ENCODE measurements at regions not wholly inside any gene's neighbourhood (a gene's known extent, or its start where the extent isn't known, plus 50 kb on each side); places are given as distances from the start of the nearest gene placed in this dataset.

DNA sequence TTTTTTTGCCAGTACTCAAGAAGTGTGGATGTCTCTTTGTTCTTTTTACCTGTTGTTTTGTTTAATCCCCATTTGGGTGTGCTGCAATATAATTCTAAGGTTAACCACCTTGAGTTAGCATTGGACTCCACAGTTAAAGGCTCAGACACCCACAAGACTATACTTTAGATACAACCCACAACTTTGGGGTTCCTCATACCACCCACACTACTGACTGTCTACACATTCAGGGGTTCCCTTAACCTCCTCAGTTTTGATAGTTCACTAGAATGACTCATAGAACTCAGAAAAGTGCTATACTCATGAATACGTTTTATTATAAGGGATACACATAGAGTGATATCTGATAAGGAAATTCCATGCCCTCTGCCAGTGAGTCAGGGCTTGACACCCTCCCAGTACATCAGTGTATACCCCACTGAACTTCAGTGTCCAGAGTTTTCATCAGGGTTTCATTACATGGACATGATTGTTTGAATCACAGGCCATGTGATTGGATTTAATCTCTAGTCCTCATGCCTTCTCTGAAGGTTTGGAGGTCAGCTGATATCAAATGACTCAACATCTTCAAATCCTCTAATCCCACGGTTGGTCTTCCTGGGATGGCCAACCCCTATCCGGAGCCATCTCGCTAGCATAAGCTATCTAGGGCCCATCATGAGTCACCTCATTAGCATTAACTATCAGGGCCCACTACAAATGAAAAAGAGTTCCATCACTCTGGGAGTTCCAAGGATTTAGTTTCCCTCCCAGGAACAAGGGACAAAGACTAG is 357.7 kb upstream of the EMCN start:
- TF ChIP-seq CTCF (IDR thresholded peaks at IDR 0.05 in 4 of 5, conservative IDR thresholded peaks at IDR 0.05 in 1 of 5) (no peak), POLR2A (IDR thresholded peaks at IDR 0.05) (no peak)

All from gastrocnemius medialis (tissue), 4 donors.